ENCODE measurements at regions not wholly inside any gene's neighbourhood (a gene's known extent, or its start where the extent isn't known, plus 50 kb on each side); places are given as distances from the start of the nearest gene placed in this dataset.

DNA sequence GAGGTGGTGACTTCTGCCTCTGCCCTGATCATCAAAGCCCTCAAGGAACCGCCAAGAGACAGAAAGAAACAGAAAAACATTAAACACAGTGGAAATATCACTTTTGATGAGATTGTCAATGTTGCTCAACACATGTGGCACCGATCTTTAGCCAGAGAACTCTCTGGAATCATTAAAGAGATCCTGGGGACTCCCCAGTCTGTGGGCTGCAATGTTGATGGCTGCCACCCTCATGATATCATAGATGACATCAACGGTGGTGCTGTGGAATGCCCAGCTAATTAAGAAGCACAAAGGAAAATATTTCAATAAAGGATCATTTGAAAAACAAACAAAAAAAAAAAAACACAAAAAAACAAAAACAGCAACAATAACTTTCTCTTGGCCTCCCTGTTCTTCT lies 59.5 kb upstream of the TOMM7 start:
- no peak overlapping the region for H2AK5ac ChIP-seq (ENCODE audit: insufficient read length, low read length)
- no peak overlapping the region for H3K14ac ChIP-seq (ENCODE audit: insufficient read depth, low read length)
- no peak overlapping the region for H4K5ac ChIP-seq (ENCODE audit: insufficient read length, low read depth, low read length)
- no peak overlapping the region for H2BK12ac ChIP-seq (ENCODE audit: insufficient read length, low read depth, low read length)
- no peaks in the 10 kb centered on the region for H3K9me3 Mint-ChIP-seq
- WGBS (ENCODE audit: extremely low coverage, insufficient read length, low lambda C conversion rate) = no CpG with 5 or more reads among the region's 3 CpGs
- H3K18ac ChIP-seq (ENCODE audit: insufficient read length, low read depth, low read length) = no peak overlapping the region
- H3K4me1 ChIP-seq (ENCODE audit: insufficient read depth, low read length) = no peaks in the 10 kb centered on the region
- H3K9ac ChIP-seq (ENCODE audit: extremely low read depth, insufficient read length, low read length) = no peak overlapping the region
- no peak overlapping the region for H2BK15ac ChIP-seq (ENCODE audit: low read depth, low read length)
- no peak overlapping the region for H2BK120ac ChIP-seq (ENCODE audit: low read depth, low read length, poor library complexity, severe bottlenecking)
- no peak for DNase-seq
- no peak overlapping the region for H3T11ph ChIP-seq (ENCODE audit: low read length)
- H3K79me2 ChIP-seq (ENCODE audit: insufficient read depth, low read length) = no peaks in the 10 kb centered on the region
- no peak overlapping the region for H2BK5ac ChIP-seq (ENCODE audit: insufficient read length, low read length)
- no peaks in the 10 kb centered on the region for H3K9me3 ChIP-seq (ENCODE audit: control insufficient read depth, low read depth, low read length)
- no peaks in the 10 kb centered on the region for H3K79me1 ChIP-seq (ENCODE audit: insufficient read depth, low read depth, low read length, poor library complexity, severe bottlenecking)
- no peak overlapping the region for H2BK20ac ChIP-seq (ENCODE audit: low read depth, low read length, poor library complexity, severe bottlenecking)
- H3K4me2 ChIP-seq (ENCODE audit: insufficient read depth, insufficient read length, low read length) = no peak overlapping the region
- peaks cover 2% of the 10 kb centered on the region for H3K27me3 Mint-ChIP-seq (ENCODE audit: low read depth)
- H3K36me3 Mint-ChIP-seq (ENCODE audit: insufficient read depth in 1 of 3, low read depth in 3 of 3) = no peaks in the 10 kb centered on the region
- H3K27me3 ChIP-seq (ENCODE audit: insufficient read depth, low read length) = no peaks in the 10 kb centered on the region
- H4K20me1 ChIP-seq (ENCODE audit: control insufficient read depth, insufficient read depth, insufficient read length) = no peaks in the 10 kb centered on the region
- H3K23ac ChIP-seq (ENCODE audit: insufficient read length, low read depth, low read length) = no peak overlapping the region
- no peak overlapping the region for H4K8ac ChIP-seq (replicated peaks; ENCODE audit: insufficient read length, low read depth, low read length)
- peaks cover 7 to 11% of the 10 kb centered on the region in 2 experiments; a peak in 3 of 4 replicates for H3K4me1 Mint-ChIP-seq
- H3K4ac ChIP-seq (ENCODE audit: low read depth, low read length) = no peak overlapping the region
- H3K56ac ChIP-seq (ENCODE audit: insufficient read length, low read depth, low read length) = no peak overlapping the region
- no peak overlapping the region for H4K91ac ChIP-seq (ENCODE audit: insufficient read length, low read depth, low read length)
- TF ChIP-seq, protein P1, sequence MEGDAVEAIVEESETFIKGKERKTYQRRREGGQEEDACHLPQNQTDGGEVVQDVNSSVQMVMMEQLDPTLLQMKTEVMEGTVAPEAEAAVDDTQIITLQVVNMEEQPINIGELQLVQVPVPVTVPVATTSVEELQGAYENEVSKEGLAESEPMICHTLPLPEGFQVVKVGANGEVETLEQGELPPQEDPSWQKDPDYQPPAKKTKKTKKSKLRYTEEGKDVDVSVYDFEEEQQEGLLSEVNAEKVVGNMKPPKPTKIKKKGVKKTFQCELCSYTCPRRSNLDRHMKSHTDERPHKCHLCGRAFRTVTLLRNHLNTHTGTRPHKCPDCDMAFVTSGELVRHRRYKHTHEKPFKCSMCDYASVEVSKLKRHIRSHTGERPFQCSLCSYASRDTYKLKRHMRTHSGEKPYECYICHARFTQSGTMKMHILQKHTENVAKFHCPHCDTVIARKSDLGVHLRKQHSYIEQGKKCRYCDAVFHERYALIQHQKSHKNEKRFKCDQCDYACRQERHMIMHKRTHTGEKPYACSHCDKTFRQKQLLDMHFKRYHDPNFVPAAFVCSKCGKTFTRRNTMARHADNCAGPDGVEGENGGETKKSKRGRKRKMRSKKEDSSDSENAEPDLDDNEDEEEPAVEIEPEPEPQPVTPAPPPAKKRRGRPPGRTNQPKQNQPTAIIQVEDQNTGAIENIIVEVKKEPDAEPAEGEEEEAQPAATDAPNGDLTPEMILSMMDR (conservative IDR thresholded peaks at IDR 0.05) = no peak
- H2AFZ ChIP-seq (ENCODE audit: low read length) = no peak overlapping the region
- no peak overlapping the region for H3K27ac ChIP-seq (ENCODE audit: insufficient read length, low read depth, low read length)
- H3K23me2 ChIP-seq (ENCODE audit: insufficient read length, low read depth, low read length, poor library complexity, severe bottlenecking) = no peaks in the 10 kb centered on the region
- H3K4me3 Mint-ChIP-seq = no peak overlapping the region
- H3K27ac Mint-ChIP-seq = no peak overlapping the region
